ENCODE measurements at regions not wholly inside any gene's neighbourhood (a gene's known extent, or its start where the extent isn't known, plus 50 kb on each side); places are given as distances from the start of the nearest gene placed in this dataset.
A peak's percentile ranks its signal among the peaks of the same experiment; 100 is the strongest.
"Not testable (repeated sequence)": the region's sequence is repeated elsewhere in the genome, so short reads cannot be mapped to it uniquely, and the experiment has no call there.

- DNase-seq: peak; percentile 81
Observed at GRCh38 chr2:87466591-87467120, 281.2 kb upstream of the PLGLB2 start.

- not testable (repeated sequence) for DNase-seq
Observed at GRCh38 chr2:87468429-87468981, 279.4 kb upstream of the PLGLB2 start.

- peak; percentile 50 for DNase-seq
Observed at GRCh38 chr2:87469180-87470151, 278.4 kb upstream of the PLGLB2 start.

GRCh38 chr2:87470381-87471380 lies 277.2 kb upstream of the PLGLB2 start:
- peak; percentile 52 for DNase-seq

- not testable (repeated sequence) for DNase-seq
Observed at GRCh38 chr2:87471478-87471877, 276.4 kb upstream of the PLGLB2 start.

GRCh38 chr2:87476223-87476872 lies 271.5 kb upstream of the PLGLB2 start:
- DNase-seq: not testable (repeated sequence)

GRCh38 chr2:87476936-87477335 lies 271.0 kb upstream of the PLGLB2 start:
- DNase-seq: peak; percentile 62

GRCh38 chr2:87477669-87478428 lies 270.0 kb upstream of the PLGLB2 start:
- not testable (repeated sequence) for DNase-seq

- DNase-seq: not testable (repeated sequence)
Observed at GRCh38 chr2:87478911-87479310, 269.0 kb upstream of the PLGLB2 start.

GRCh38 chr2:87483093-87483680 lies 264.7 kb upstream of the PLGLB2 start:
- DNase-seq: peak; percentile 52

- DNase-seq: not testable (repeated sequence)
Observed at GRCh38 chr2:87484363-87484762, 263.5 kb upstream of the PLGLB2 start.

- not testable (repeated sequence) for DNase-seq
Observed at GRCh38 chr2:87485455-87485854, 262.4 kb upstream of the PLGLB2 start.

- DNase-seq: peak; percentile 82
Observed at GRCh38 chr2:87485884-87486283, 262.0 kb upstream of the PLGLB2 start.

GRCh38 chr2:87486413-87486812 lies 261.5 kb upstream of the PLGLB2 start:
- peak; percentile 56 for DNase-seq

- DNase-seq: not testable (repeated sequence)
Observed at GRCh38 chr2:87488021-87488420, 259.9 kb upstream of the PLGLB2 start.

GRCh38 chr2:87488991-87489390 lies 258.9 kb upstream of the PLGLB2 start:
- not testable (repeated sequence) for DNase-seq

GRCh38 chr2:87494846-87495245 lies 253.0 kb upstream of the PLGLB2 start:
- DNase-seq: not testable (repeated sequence)

GRCh38 chr2:87495455-87495854 lies 252.4 kb upstream of the PLGLB2 start:
- not testable (repeated sequence) for DNase-seq

- peak; percentile 85 for DNase-seq
Observed at GRCh38 chr2:87496036-87497006, 251.6 kb upstream of the PLGLB2 start.

Measured in CD4-positive, alpha-beta T cell treated with Interleukin-10 for 1 hour (primary cell).